ENCODE measurements at regions not wholly inside any gene's neighbourhood (a gene's known extent, or its start where the extent isn't known, plus 50 kb on each side); places are given as distances from the start of the nearest gene placed in this dataset.
A peak's percentile ranks its signal among the peaks of the same experiment; 100 is the strongest.

GRCh38 chr4:74627504-74627903 lies 166.8 kb downstream of the BTC start (continued):
- TF ChIP-seq HNF1B (CRISPR knock-in tag; IDR thresholded peaks at IDR 0.05) (no peak), HCFC1 (IDR thresholded peaks at IDR 0.05; ENCODE audit: low read depth, low read length) (no peak), NFKB2 (CRISPR knock-in tag; IDR thresholded peaks at IDR 0.05; ENCODE audit: borderline replicate concordance) (no peak), GATAD1 (CRISPR knock-in tag; IDR thresholded peaks at IDR 0.05) (peak; percentile 38; the same call in 1 of the 2 replicates), BORCS8-MEF2B (CRISPR knock-in tag; IDR thresholded peaks at IDR 0.05) (no peak), ZNF781 (CRISPR knock-in tag; IDR thresholded peaks at IDR 0.05; ENCODE audit: borderline replicate concordance, not compliant biosample characterization) (no peak), ZNF598 (CRISPR knock-in tag; IDR thresholded peaks at IDR 0.05; ENCODE audit: borderline replicate concordance) (no peak), ZNF20 (CRISPR knock-in tag; IDR thresholded peaks at IDR 0.05) (no peak), EP300 (IDR thresholded peaks at IDR 0.05; ENCODE audit: low read depth in 2 of 2, low read length in 2 of 2) (peak in 1 of 2 experiments; percentile 42; a peak in 1 of 4 replicates), EP300 (CRISPR knock-in tag; IDR thresholded peaks at IDR 0.05; ENCODE audit: borderline replicate concordance) (no peak), ZNF576 (CRISPR knock-in tag; IDR thresholded peaks at IDR 0.05) (no peak), NFE2L1 (CRISPR knock-in tag; IDR thresholded peaks at IDR 0.05; ENCODE audit: borderline replicate concordance) (no peak), DPF2 (CRISPR knock-in tag; IDR thresholded peaks at IDR 0.05; ENCODE audit: borderline replicate concordance, low read depth) (no peak), MED1 (CRISPR knock-in tag; IDR thresholded peaks at IDR 0.05) (peak; percentile 44; the same call in 1 of the 2 replicates)
- TF ChIP-seq, protein P1, sequence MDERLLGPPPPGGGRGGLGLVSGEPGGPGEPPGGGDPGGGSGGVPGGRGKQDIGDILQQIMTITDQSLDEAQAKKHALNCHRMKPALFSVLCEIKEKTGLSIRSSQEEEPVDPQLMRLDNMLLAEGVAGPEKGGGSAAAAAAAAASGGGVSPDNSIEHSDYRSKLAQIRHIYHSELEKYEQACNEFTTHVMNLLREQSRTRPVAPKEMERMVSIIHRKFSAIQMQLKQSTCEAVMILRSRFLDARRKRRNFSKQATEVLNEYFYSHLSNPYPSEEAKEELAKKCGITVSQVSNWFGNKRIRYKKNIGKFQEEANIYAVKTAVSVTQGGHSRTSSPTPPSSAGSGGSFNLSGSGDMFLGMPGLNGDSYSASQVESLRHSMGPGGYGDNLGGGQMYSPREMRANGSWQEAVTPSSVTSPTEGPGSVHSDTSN (CRISPR knock-in tag; IDR thresholded peaks at IDR 0.05), result no peak
- TF ChIP-seq, protein P2, sequence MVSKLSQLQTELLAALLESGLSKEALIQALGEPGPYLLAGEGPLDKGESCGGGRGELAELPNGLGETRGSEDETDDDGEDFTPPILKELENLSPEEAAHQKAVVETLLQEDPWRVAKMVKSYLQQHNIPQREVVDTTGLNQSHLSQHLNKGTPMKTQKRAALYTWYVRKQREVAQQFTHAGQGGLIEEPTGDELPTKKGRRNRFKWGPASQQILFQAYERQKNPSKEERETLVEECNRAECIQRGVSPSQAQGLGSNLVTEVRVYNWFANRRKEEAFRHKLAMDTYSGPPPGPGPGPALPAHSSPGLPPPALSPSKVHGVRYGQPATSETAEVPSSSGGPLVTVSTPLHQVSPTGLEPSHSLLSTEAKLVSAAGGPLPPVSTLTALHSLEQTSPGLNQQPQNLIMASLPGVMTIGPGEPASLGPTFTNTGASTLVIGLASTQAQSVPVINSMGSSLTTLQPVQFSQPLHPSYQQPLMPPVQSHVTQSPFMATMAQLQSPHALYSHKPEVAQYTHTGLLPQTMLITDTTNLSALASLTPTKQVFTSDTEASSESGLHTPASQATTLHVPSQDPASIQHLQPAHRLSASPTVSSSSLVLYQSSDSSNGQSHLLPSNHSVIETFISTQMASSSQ (IDR thresholded peaks at IDR 0.05; ENCODE audit: low read depth), result 0 out of 2 replicates have a peak, but pooled peaks have one; percentile 34
- TF ChIP-seq, protein P2 (CRISPR knock-in tag; IDR thresholded peaks at IDR 0.05; ENCODE audit: borderline replicate concordance), result no peak
- TF ChIP-seq, protein P3, sequence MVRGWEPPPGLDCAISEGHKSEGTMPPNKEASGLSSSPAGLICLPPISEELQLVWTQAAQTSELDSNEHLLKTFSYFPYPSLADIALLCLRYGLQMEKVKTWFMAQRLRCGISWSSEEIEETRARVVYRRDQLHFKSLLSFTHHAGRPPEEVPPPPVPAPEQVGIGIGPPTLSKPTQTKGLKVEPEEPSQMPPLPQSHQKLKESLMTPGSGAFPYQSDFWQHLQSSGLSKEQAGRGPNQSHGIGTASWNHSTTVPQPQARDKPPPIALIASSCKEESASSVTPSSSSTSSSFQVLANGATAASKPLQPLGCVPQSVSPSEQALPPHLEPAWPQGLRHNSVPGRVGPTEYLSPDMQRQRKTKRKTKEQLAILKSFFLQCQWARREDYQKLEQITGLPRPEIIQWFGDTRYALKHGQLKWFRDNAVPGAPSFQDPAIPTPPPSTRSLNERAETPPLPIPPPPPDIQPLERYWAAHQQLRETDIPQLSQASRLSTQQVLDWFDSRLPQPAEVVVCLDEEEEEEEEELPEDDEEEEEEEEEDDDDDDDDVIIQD (CRISPR knock-in tag; IDR thresholded peaks at IDR 0.05; ENCODE audit: low read depth), result peak; percentile 14; the same call in 1 of the 2 replicates
- TF ChIP-seq, protein P4, sequence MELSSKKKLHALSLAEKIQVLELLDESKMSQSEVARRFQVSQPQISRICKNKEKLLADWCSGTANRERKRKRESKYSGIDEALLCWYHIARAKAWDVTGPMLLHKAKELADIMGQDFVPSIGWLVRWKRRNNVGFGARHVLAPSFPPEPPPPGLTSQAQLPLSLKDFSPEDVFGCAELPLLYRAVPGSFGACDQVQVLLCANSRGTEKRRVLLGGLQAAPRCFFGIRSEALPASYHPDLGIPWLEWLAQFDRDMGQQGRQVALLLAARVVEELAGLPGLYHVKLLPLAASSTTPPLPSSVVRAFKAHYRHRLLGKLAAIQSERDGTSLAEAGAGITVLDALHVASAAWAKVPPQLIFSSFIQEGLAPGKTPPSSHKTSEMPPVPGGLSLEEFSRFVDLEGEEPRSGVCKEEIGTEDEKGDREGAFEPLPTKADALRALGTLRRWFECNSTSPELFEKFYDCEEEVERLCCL (CRISPR knock-in tag; IDR thresholded peaks at IDR 0.05; ENCODE audit: borderline replicate concordance), result no peak
